A673 (cell line): ENCODE measurements at regions not wholly inside any gene's neighbourhood (a gene's known extent, or its start where the extent isn't known, plus 50 kb on each side); places are given as distances from the start of the nearest gene placed in this dataset.

Experiments
- CTCF ChIP-seq: fragments of 300-800, 200-600 bp; sonication (generic); conservative IDR thresholded peaks from 2 replicates; pipeline ENCODE4 v1.5.1; 2017; ENCODE audit warnings: low read depth, mild to moderate bottlenecking, antibody characterized with exemption, low read length, moderate library complexity, mixed read lengths
- EZH2 ChIP-seq: fragments of 200-600 bp; sonication (generic); IDR thresholded peaks from 2 replicates; pipeline ENCODE4 v1.6.1; 2017; ENCODE audit warnings: borderline replicate concordance, low read depth, mild to moderate bottlenecking, mixed read lengths, antibody characterized with exemption, low read length; ENCODE audit not compliant: poor library complexity, severe bottlenecking

- TF ChIP-seq CTCF, result no peak
- no peak for TF ChIP-seq EZH2
These were observed 152.3 kb downstream of the HSD17B3 start for GRCh38 chr9:96149533-96150280.
